Retinal pigment epithelial cell (primary cell): ENCODE measurements at regions not wholly inside any gene's neighbourhood (a gene's known extent, or its start where the extent isn't known, plus 50 kb on each side); places are given as distances from the start of the nearest gene placed in this dataset.

Experiments used
- DNase-seq: peaks from one replicate; pipeline ENCODE4 v3.0.0-alpha.2; 2010; ENCODE audit warnings: low read depth
- H3K4me3 ChIP-seq: 2 replicates; pipeline ENCODE4 v1.5.1; 2011; ENCODE audit warnings: mild to moderate bottlenecking, low read length, control low read depth, moderate library complexity
- CTCF ChIP-seq: conservative IDR thresholded peaks from 2 replicates; pipeline ENCODE4 v1.5.1; 2011; ENCODE audit warnings: low read depth, low read length, control low read depth, inconsistent platforms

GRCh38 chr10:9198611-9199010 lies 1144.1 kb downstream of the GATA3 start:
- DNase-seq, result no peak
- TF ChIP-seq CTCF, result no peak
- no peak overlapping the region for H3K4me3 ChIP-seq

DNA sequence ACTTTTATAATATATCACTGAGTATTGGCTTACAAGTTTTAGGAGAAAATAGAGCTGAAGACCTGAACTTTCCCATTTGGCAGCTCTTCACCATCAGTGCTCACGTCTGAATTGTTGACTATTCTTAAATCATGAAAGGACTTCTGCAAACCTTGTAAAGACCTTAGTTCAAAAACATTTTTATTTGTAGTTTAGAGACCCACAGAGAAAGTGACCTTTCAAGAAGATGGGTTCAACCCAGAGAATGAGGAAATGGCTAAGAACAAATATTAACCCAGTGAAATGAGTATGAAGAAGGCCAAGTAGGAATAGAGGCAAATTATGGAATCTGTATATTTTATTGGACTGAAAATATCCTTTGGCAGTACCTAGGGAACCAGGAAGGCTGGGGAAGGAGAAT lies 1151.1 kb downstream of the GATA3 start:
- DNase-seq, result no peak
- no peak for TF ChIP-seq CTCF

DNA sequence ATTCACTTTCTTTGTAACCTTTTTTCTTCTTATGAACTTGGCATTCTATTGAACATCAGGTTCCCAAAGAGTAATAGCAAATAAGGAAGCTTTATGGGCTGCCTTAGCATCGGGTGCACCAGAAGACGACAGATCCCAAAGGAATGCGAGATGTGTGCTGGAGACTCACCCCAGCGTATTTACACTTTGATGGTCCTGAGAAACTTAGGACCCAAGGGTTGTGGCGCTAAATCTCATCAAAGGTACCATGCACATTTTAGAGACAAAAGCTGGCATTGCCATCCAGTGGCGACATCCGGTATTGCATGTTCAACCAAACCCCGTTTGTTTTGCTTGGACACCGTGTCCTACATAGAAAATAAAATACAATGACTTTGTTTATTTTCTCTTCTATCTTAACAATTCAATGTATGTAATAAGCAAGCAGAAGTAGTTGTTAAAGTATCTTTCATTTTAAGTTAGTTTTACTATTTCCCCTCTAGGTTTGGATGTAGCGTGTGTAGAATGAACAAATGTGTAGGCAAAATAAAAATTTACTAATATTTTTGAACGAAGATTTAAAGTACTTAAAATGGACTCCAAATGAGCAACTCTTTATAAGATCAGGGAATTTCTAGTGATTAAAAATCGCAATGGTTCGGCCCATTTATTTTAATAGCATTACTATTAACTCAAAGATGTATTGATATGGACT lies 1154.8 kb downstream of the GATA3 start:
- DNase-seq, result peak; percentile 12
- no peak overlapping the region for H3K4me3 ChIP-seq
- TF ChIP-seq CTCF, result peak; percentile 93

More for the DNA sequence above, 1151.1 kb downstream of the GATA3 start:
- no peak overlapping the region for H3K4me3 ChIP-seq

GRCh38 chr10:9211228-9211627 lies 1156.7 kb downstream of the GATA3 start:
- no peak overlapping the region for H3K4me3 ChIP-seq
- DNase-seq, result no peak
- TF ChIP-seq CTCF, result peak; percentile 63

GRCh38 chr10:9214618-9215017 lies 1160.1 kb downstream of the GATA3 start:
- no peak for DNase-seq
- TF ChIP-seq CTCF, result no peak
- no peak overlapping the region for H3K4me3 ChIP-seq

DNA sequence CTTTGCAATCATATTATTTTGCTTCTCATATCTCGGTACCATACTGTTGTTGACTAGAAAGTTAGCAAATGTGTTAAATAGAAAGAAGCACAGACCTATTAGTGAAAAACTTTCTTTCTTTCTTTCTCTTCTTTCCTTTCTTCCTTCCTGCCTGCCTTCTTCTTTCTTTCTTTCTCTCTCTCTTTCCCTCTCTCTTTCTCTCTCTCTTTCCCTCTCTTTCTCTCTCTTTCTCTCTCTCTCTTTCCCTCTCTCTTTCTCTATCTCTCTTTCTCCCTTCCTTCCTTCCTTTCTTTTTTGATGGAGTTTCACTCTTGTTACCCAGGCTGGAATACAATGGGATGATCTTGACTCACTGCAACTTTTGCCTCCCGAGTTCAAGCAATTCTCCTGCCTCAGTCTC lies 1160.6 kb downstream of the GATA3 start:
- H3K4me3 ChIP-seq, result no peak overlapping the region
- TF ChIP-seq CTCF, result no peak
- DNase-seq, result no peak

DNA sequence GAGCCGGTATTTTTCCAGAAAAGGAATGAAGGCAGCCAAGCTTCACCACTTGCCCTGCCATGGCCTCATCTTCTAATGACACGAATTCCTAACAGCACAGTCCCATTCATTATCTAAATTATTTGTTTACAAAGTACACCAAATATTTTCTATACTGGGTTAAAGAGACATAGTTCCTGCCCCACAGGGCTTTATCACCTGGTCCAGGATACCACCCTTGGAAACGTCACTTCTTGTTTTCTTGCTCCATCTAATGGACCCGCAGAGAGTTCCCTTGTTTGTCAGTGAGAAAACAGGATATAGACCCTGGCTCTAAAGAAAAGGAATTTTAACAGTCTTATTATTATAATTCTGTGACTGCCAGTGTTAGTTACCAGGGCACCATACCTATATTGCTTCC lies 1165.4 kb downstream of the GATA3 start:
- no peak overlapping the region for H3K4me3 ChIP-seq
- no peak for DNase-seq
- no peak for TF ChIP-seq CTCF
